ENCODE measurements at regions not wholly inside any gene's neighbourhood (a gene's known extent, or its start where the extent isn't known, plus 50 kb on each side); places are given as distances from the start of the nearest gene placed in this dataset.

GRCh38 chr9:77084094-77084493 lies 64.6 kb downstream of the FOXB2 start:
- CTCF ChIA-PET: no interaction called here
- no TSS peak for BruUV-seq (replicated peaks)
- peaks cover 2% of the 10 kb centered on the region for H3K27me3 Mint-ChIP-seq (ENCODE audit: unreplicated experiment)
- no peak overlapping the region for H3K4me3 Mint-ChIP-seq (ENCODE audit: low read depth, unreplicated experiment)
- no peak for DNase-seq
- H3K27ac Mint-ChIP-seq (ENCODE audit: unreplicated experiment): no peak overlapping the region
- TF ChIP-seq CTCF (IDR thresholded peaks at IDR 0.05; ENCODE audit: unreplicated experiment): no peak
- intact Hi-C loops (cut with micrococcal nuclease; ENCODE audit: unreplicated experiment): no loop called here
- no peaks in the 10 kb centered on the region for H3K4me1 Mint-ChIP-seq (ENCODE audit: low read depth, unreplicated experiment)
- H3K9me3 Mint-ChIP-seq (ENCODE audit: low read depth, unreplicated experiment): no peaks in the 10 kb centered on the region
- no peaks in the 10 kb centered on the region for H3K36me3 Mint-ChIP-seq (ENCODE audit: insufficient read depth, unreplicated experiment)

GRCh38 chr9:77085416-77085815 lies 66.0 kb downstream of the FOXB2 start:
- intact Hi-C loops (cut with micrococcal nuclease; ENCODE audit: unreplicated experiment): no loop called here
- no peak for TF ChIP-seq CTCF (IDR thresholded peaks at IDR 0.05; ENCODE audit: unreplicated experiment)
- H3K36me3 Mint-ChIP-seq (ENCODE audit: insufficient read depth, unreplicated experiment): no peaks in the 10 kb centered on the region
- H3K4me3 Mint-ChIP-seq (ENCODE audit: low read depth, unreplicated experiment): no peak overlapping the region
- no TSS peak for BruUV-seq (replicated peaks)
- peaks cover 14% of the 10 kb centered on the region for H3K27me3 Mint-ChIP-seq (ENCODE audit: unreplicated experiment)
- no peak overlapping the region for H3K27ac Mint-ChIP-seq (ENCODE audit: unreplicated experiment)
- no peaks in the 10 kb centered on the region for H3K4me1 Mint-ChIP-seq (ENCODE audit: low read depth, unreplicated experiment)
- no peaks in the 10 kb centered on the region for H3K9me3 Mint-ChIP-seq (ENCODE audit: low read depth, unreplicated experiment)
- no peak for DNase-seq
- CTCF ChIA-PET: no interaction called here

GRCh38 chr9:77087506-77087905 lies 68.1 kb downstream of the FOXB2 start:
- CTCF ChIA-PET: no interaction called here
- no peak overlapping the region for H3K27ac Mint-ChIP-seq (ENCODE audit: unreplicated experiment)
- H3K36me3 Mint-ChIP-seq (ENCODE audit: insufficient read depth, unreplicated experiment): no peaks in the 10 kb centered on the region
- TF ChIP-seq CTCF (IDR thresholded peaks at IDR 0.05; ENCODE audit: unreplicated experiment): no peak
- no peaks in the 10 kb centered on the region for H3K9me3 Mint-ChIP-seq (ENCODE audit: low read depth, unreplicated experiment)
- H3K4me3 Mint-ChIP-seq (ENCODE audit: low read depth, unreplicated experiment): no peak overlapping the region
- no peak for DNase-seq
- H3K27me3 Mint-ChIP-seq (ENCODE audit: unreplicated experiment): peaks cover 28% of the 10 kb centered on the region
- intact Hi-C loops (cut with micrococcal nuclease; ENCODE audit: unreplicated experiment): no loop called here
- no peaks in the 10 kb centered on the region for H3K4me1 Mint-ChIP-seq (ENCODE audit: low read depth, unreplicated experiment)
- BruUV-seq (replicated peaks): no TSS peak

- no peak overlapping the region for H3K4me3 Mint-ChIP-seq (ENCODE audit: low read depth, unreplicated experiment)
- H3K36me3 Mint-ChIP-seq (ENCODE audit: insufficient read depth, unreplicated experiment): no peaks in the 10 kb centered on the region
- BruUV-seq (replicated peaks): no TSS peak
- H3K9me3 Mint-ChIP-seq (ENCODE audit: low read depth, unreplicated experiment): no peaks in the 10 kb centered on the region
- CTCF ChIA-PET: no interaction called here
- H3K27me3 Mint-ChIP-seq (ENCODE audit: unreplicated experiment): peaks cover 28% of the 10 kb centered on the region
- no peak for TF ChIP-seq CTCF (IDR thresholded peaks at IDR 0.05; ENCODE audit: unreplicated experiment)
- H3K4me1 Mint-ChIP-seq (ENCODE audit: low read depth, unreplicated experiment): no peaks in the 10 kb centered on the region
- intact Hi-C loops (cut with micrococcal nuclease; ENCODE audit: unreplicated experiment): no loop called here
- H3K27ac Mint-ChIP-seq (ENCODE audit: unreplicated experiment): no peak overlapping the region
- no peak for DNase-seq
Observed at GRCh38 chr9:77092536-77092935, 73.1 kb downstream of the FOXB2 start.

- CTCF ChIA-PET: interaction anchor here (0.6 kb wide), 1 partner anchor 452 kb away, joined by 3 read pairs; no protein-coding TSS in a partner anchor
- H3K9me3 Mint-ChIP-seq (ENCODE audit: low read depth, unreplicated experiment): no peaks in the 10 kb centered on the region
- no TSS peak for BruUV-seq (replicated peaks)
Observed at GRCh38 chr9:77094150-77094549, 74.7 kb downstream of the FOXB2 start.

More at GRCh38 chr9:77094150-77094549, 74.7 kb downstream of the FOXB2 start:
- Mint-ChIP-seq H3K27me3 (ENCODE audit: unreplicated experiment) (peaks cover 26% of the 10 kb centered on the region), H3K27ac (ENCODE audit: unreplicated experiment) (no peak overlapping the region), H3K4me1 (ENCODE audit: low read depth, unreplicated experiment) (no peaks in the 10 kb centered on the region), H3K36me3 (ENCODE audit: insufficient read depth, unreplicated experiment) (no peaks in the 10 kb centered on the region), H3K4me3 (ENCODE audit: low read depth, unreplicated experiment) (no peak overlapping the region)
- DNase-seq: no peak
- no peak for TF ChIP-seq CTCF (IDR thresholded peaks at IDR 0.05; ENCODE audit: unreplicated experiment)
- intact Hi-C loops (cut with micrococcal nuclease; ENCODE audit: unreplicated experiment): no loop called here
